ENCODE measurements at regions not wholly inside any gene's neighbourhood (a gene's known extent, or its start where the extent isn't known, plus 50 kb on each side); places are given as distances from the start of the nearest gene placed in this dataset.
A peak's percentile ranks its signal among the peaks of the same experiment; 100 is the strongest.

DNA sequence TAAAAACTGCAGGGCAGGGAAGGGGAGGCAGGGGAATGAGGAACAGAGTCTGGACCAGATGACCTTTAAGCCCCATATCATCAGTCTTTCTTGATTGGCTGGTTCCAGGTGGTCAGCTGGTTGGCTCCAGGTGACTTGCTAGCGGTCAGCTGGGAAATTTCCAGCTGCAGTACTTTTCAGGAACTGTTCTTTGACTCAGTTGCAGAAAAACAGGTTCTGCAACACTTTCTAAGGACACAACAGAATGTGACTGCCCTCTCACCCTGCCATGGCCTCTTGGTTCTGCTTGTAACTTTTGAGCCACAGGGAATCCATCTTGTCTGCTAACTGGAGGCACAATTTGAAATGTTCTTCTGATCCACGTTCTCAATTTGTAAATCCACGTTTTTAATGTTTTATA is 278.3 kb upstream of the LRATD1 start (continued):
- TF ChIP-seq, protein P1, sequence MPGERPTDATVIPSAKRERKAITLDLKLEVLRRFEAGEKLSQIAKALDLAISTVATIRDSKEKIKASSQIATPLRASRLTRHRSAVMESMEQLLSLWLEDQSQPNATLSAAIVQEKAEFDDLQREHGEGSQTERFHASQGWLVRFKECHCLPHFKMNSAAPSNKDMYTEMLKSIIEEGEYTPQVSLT (CRISPR knock-in tag; IDR thresholded peaks at IDR 0.05; ENCODE audit: borderline replicate concordance, low read depth): no peak
- TF ChIP-seq NFIC (IDR thresholded peaks at IDR 0.05; ENCODE audit: low read length): no peak
- no peak for TF ChIP-seq SIN3B (IDR thresholded peaks at IDR 0.05; ENCODE audit: low read length)
- no peak for TF ChIP-seq AGO1 (IDR thresholded peaks at IDR 0.05; ENCODE audit: low read depth, low read length, poor library complexity, severe bottlenecking)
- TF ChIP-seq REXO4 (CRISPR knock-in tag; IDR thresholded peaks at IDR 0.05; ENCODE audit: borderline replicate concordance): no peak

DNA sequence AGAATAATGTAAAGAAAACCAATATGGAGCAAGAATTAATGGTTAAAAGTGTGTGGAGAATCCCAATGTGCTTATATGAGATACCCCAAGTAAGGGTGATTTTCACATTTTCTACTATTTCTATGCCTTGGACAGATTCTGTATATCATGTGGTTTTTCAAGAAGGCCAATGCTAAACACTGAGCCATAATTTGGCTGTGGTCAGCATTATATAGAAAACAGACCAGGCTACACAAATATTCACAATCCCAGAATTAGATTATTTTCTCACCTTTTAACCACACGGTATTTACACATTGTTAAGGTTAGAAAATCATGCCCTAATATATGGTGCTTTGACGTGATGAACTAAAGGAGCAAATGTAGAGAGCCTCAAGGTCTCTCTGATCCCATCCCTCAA is 277.4 kb upstream of the LRATD1 start:
- Histone ChIP-seq H3K27ac (ENCODE audit: extremely low read length, insufficient read depth, low read length) (no peak overlapping the region), H3K9me3 (ENCODE audit: low read length) (peaks cover 71% of the 10 kb centered on the region), H3K4me2 (ENCODE audit: low read depth, low read length) (no peak overlapping the region), H3K79me2 (ENCODE audit: insufficient read depth, low read length) (no peaks in the 10 kb centered on the region), H3K36me3 (replicated peaks in 1 of 2; ENCODE audit: control insufficient read depth in 1 of 2, insufficient read depth in 2 of 2, low read length in 2 of 2) (no peaks in the 10 kb centered on the region), H2AFZ (ENCODE audit: low read length) (no peak overlapping the region), H3K9ac (ENCODE audit: insufficient read depth, low read depth, low read length) (no peak overlapping the region), H3K4me1 (ENCODE audit: insufficient read depth, low read length) (no peaks in the 10 kb centered on the region), H3K27me3 (ENCODE audit: control insufficient read depth in 1 of 2, insufficient read depth in 2 of 2, low read length in 2 of 2) (no peaks in the 10 kb centered on the region), H4K20me1 (ENCODE audit: insufficient read depth, low read length) (no peaks in the 10 kb centered on the region), H3K4me3 (replicated peaks in 1 of 3; ENCODE audit: insufficient read depth in 1 of 3, low read depth in 2 of 3, low read length in 3 of 3) (no peak overlapping the region)
- in situ Hi-C loops (cut with HindIII; ENCODE audit: extremely low pct_ligation_motif_present, low pct_unique_long_range_greater_than_20kb) (no loop called here), intact Hi-C loops (cut with micrococcal nuclease; ENCODE audit: unreplicated experiment) (no loop called here)
- 4% methylated on average over 2 of the region's 2 CpGs for WGBS (ENCODE audit: low lambda C conversion rate)
- ChIA-PET CTCF (ENCODE audit: low intra/inter-chr PET ratio, low total read pairs) (no interaction called here), POLR2A (no interaction called here)
- FAIRE-seq (no peak), DNase-seq (ENCODE audit: low spot score) (no peak), ATAC-seq (no peak)
- TF ChIP-seq, protein P2, sequence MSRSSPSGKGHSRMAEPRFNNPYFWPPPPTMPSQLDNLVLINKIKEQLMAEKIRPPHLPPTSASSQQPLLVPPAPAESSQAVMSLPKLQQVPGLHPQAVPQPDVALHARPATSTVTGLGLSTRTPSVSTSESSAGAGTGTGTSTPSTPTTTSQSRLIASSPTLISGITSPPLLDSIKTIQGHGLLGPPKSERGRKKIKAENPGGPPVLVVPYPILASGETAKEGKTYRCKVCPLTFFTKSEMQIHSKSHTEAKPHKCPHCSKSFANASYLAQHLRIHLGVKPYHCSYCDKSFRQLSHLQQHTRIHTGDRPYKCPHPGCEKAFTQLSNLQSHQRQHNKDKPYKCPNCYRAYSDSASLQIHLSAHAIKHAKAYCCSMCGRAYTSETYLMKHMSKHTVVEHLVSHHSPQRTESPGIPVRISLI (CRISPR knock-in tag; IDR thresholded peaks at IDR 0.05; ENCODE audit: borderline replicate concordance): no peak
- TF ChIP-seq EHMT2 (IDR thresholded peaks at IDR 0.05; ENCODE audit: borderline replicate concordance, low read depth, low read length): no peak
- TF ChIP-seq, protein P3, sequence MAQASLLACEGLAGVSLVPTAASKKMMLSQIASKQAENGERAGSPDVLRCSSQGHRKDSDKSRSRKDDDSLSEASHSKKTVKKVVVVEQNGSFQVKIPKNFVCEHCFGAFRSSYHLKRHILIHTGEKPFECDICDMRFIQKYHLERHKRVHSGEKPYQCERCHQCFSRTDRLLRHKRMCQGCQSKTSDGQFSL (CRISPR knock-in tag; IDR thresholded peaks at IDR 0.05): no peak
- TF ChIP-seq ZBTB20 (CRISPR knock-in tag; IDR thresholded peaks at IDR 0.05; ENCODE audit: borderline replicate concordance, low read depth): no peak
- peak; percentile 54 to 74; a peak in 3 of 4 replicates for TF ChIP-seq MAFK (conservative IDR thresholded peaks at IDR 0.05 in 1 of 2, IDR thresholded peaks at IDR 0.05 in 1 of 2; ENCODE audit: low read length in 2 of 2)
- TF ChIP-seq SP1 (IDR thresholded peaks at IDR 0.05): no peak
- no peak for TF ChIP-seq SP1 (CRISPR knock-in tag; IDR thresholded peaks at IDR 0.05)
- no peak for TF ChIP-seq FOXK2 (IDR thresholded peaks at IDR 0.05)
- TF ChIP-seq MAFF (IDR thresholded peaks at IDR 0.05; ENCODE audit: low read depth, low read length): 0 out of 2 replicates have a peak, but pooled peaks have one; percentile 30
- no TSS peak for BruUV-seq (replicated peaks)

Measured in HepG2 (cell line).